Kidney (tissue), 13 donors: ENCODE measurements at regions not wholly inside any gene's neighbourhood (a gene's known extent, or its start where the extent isn't known, plus 50 kb on each side); places are given as distances from the start of the nearest gene placed in this dataset.

Experiments used
- DNase-seq, 5 donors: peaks; one replicate each; pipeline ENCODE4 v3.0.0-alpha.2; 2013 to 2020
- FAIRE-seq: peaks from 2 replicates; lab custom pipeline; 2012; peaks lifted over from hg19 to GRCh38; lab: Jason Lieb, UNC
- H3K27ac ChIP-seq, 2 donors: one replicate each; pipeline ENCODE4 v1.7.0; 2013; ENCODE audit warnings: low read depth in 2 of 2, low read length in 2 of 2, inconsistent platforms in 1 of 2
- H3K27me3 ChIP-seq: one replicate; pipeline ENCODE4 v1.7.1; 2013; ENCODE audit warnings: low read length, inconsistent platforms; ENCODE audit not compliant: control insufficient read depth, insufficient read depth
- H3K36me3 ChIP-seq, 3 donors: one replicate each; pipeline versions ENCODE4 v1.7.0 to v1.7.1; 2013; ENCODE audit warnings: low read length in 3 of 3, control low read depth in 1 of 3, inconsistent platforms in 1 of 3; ENCODE audit not compliant: insufficient read depth in 3 of 3, control insufficient read depth in 2 of 3
- H3K4me1 ChIP-seq, 3 donors: one replicate each; pipeline versions ENCODE4 v1.7.0 to v1.7.1; 2013; ENCODE audit warnings: low read length in 3 of 3, inconsistent platforms in 1 of 3, low read depth in 1 of 3; ENCODE audit not compliant: control insufficient read depth in 2 of 3, insufficient read depth in 2 of 3
- H3K4me3 ChIP-seq, 3 donors: one replicate each; pipeline versions ENCODE4 v1.7.0 to v1.8.1; 2013; ENCODE audit warnings: low read length in 3 of 3, control low read depth in 1 of 3, inconsistent platforms in 1 of 3
- H3K9ac ChIP-seq, 3 donors: one replicate each; pipeline versions ENCODE4 v1.7.0 to v1.7.1; 2013; ENCODE audit warnings: low read length in 3 of 3, control low read depth in 1 of 3, inconsistent platforms in 1 of 3
- H3K9me3 ChIP-seq, 3 donors: one replicate each; pipeline versions ENCODE4 v1.7.0 to v1.7.1; 2013; ENCODE audit warnings: low read length in 3 of 3, control low read depth in 1 of 3, inconsistent platforms in 1 of 3; ENCODE audit not compliant: control insufficient read depth in 2 of 3, insufficient read depth in 1 of 3
- intact Hi-C: fragments of 100-400 bp; cut with DNase I; formaldehyde crosslinking; loops from one replicate; pipeline ENCODE4 v1.11.1; 2022
- TF ChIP-seq, protein P1 (sequence below): IDR thresholded peaks from 3 replicates; pipeline ENCODE4 v1.5.1; 2012; ENCODE audit warnings: mild to moderate bottlenecking, moderate library complexity, borderline replicate concordance; ENCODE audit not compliant: insufficient read depth; ENCODE audit errors: extremely low read depth
- donor health status: control.
- donor health status: control.
- donor health status: control.
- donor health status: control.
- donor health status: control.
- donor health status: DM: yes; HTN: yes; CAD: no.
- donor health status: Normal renal cell carcinoma (clear cell type).

DNA sequence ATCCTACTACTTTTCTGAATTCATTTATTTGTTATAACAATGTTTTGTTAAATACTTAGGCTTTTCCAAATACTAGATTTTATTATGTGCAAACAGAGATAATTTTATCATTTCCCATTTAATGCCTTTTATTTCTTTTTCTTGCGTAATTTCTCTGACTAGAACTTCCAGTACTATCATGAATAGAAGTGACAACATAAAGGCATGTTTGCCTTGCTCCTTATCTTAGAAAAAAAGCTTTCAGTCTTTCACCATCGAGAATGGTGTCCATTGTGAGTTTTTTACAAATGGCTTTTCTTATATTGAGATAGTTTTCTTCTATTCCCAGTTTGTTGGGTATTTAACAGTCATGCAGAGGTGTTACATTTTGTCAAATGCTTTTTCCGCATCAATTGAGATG is 453.1 kb upstream of the ZP4 start:
- Histone ChIP-seq H3K9ac (no peak overlapping the region), H3K27ac (no peak overlapping the region), H3K36me3 (no peaks in the 10 kb centered on the region), H3K4me3 (no peak overlapping the region), H3K27me3 (no peaks in the 10 kb centered on the region), H3K4me1 (no peaks in the 10 kb centered on the region), H3K9me3 (no peaks in the 10 kb centered on the region)
- TF ChIP-seq, protein P1, sequence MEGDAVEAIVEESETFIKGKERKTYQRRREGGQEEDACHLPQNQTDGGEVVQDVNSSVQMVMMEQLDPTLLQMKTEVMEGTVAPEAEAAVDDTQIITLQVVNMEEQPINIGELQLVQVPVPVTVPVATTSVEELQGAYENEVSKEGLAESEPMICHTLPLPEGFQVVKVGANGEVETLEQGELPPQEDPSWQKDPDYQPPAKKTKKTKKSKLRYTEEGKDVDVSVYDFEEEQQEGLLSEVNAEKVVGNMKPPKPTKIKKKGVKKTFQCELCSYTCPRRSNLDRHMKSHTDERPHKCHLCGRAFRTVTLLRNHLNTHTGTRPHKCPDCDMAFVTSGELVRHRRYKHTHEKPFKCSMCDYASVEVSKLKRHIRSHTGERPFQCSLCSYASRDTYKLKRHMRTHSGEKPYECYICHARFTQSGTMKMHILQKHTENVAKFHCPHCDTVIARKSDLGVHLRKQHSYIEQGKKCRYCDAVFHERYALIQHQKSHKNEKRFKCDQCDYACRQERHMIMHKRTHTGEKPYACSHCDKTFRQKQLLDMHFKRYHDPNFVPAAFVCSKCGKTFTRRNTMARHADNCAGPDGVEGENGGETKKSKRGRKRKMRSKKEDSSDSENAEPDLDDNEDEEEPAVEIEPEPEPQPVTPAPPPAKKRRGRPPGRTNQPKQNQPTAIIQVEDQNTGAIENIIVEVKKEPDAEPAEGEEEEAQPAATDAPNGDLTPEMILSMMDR, result no peak
- FAIRE-seq, result no peak
- intact Hi-C loops, result no loop called here
- DNase-seq, result no peak

DNA sequence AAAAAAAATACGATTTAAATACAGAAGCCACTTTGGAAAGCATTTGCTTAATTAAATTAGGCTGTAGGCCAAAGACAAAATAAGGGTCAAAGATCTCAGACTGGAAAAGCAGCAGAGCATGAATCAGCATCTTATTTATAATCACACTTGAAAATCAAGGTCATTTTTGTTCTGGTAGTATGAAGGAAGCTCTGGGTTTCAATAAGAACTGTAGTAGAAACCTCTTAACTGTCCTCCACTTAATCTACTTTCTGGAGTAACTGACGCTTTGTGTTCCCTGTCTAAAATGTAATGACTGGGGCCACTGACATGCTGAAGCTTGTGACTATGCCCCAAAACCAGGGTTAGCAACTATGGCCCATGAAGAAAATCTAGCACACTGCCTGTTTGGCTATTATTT is 450.7 kb upstream of the ZP4 start:
- no peak overlapping the region for H3K27ac ChIP-seq
- no peaks in the 10 kb centered on the region for H3K27me3 ChIP-seq
- no peak for FAIRE-seq
- no peak overlapping the region for H3K4me3 ChIP-seq
- H3K36me3 ChIP-seq, result no peaks in the 10 kb centered on the region
- H3K4me1 ChIP-seq, result no peaks in the 10 kb centered on the region
- intact Hi-C loops, result no loop called here
- DNase-seq, result no peak
- TF ChIP-seq, protein P1, result no peak
- no peaks in the 10 kb centered on the region for H3K9me3 ChIP-seq
- no peak overlapping the region for H3K9ac ChIP-seq

DNA sequence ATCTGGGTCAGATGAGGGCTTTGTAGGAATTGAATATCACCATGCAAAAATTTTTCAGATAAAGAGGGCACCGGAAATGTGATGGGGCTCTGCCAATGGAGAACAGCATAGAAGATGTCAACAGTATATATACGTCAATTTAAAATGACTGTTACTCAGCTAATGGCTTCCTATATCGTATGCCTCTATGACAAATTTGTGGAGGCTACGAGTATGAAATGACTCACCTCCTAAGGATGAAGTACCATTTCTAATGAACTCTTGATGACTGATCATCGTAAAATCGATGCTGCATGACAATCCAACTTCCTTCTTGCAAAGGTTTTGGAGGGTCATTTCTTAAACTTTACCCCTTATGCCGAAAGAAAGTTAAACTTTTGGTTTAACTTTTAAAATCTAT is 450.3 kb upstream of the ZP4 start:
- no peak overlapping the region for H3K9ac ChIP-seq
- H3K4me1 ChIP-seq, result no peaks in the 10 kb centered on the region
- H3K4me3 ChIP-seq, result no peak overlapping the region
- no peaks in the 10 kb centered on the region for H3K27me3 ChIP-seq
- DNase-seq (no peak), FAIRE-seq (no peak)
- no peaks in the 10 kb centered on the region for H3K9me3 ChIP-seq
- TF ChIP-seq, protein P1, result no peak
- no peak overlapping the region for H3K27ac ChIP-seq
- H3K36me3 ChIP-seq, result no peaks in the 10 kb centered on the region
- intact Hi-C loops, result no loop called here

DNA sequence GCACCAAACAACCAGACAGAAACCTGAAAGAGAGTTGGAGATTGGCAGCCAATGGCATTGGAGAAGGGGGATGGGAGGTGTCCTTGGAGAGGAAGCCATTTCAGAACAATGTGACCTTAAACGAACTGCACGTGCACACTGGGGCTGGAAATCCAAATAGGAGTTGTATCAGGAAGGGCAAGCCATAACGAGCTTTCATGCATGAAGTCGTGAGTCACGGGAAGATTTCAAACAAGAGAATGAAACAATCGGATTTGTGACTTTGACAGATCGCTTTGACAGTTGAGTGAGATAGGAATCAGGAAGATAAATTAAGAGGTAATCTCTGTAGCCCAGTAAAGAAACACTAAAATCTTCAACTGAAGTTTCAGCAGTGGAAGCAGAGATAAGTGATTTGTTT is 445.8 kb upstream of the ZP4 start:
- FAIRE-seq (no peak), DNase-seq (no peak)
- TF ChIP-seq, protein P1, result no peak
- Histone ChIP-seq H3K36me3 (no peaks in the 10 kb centered on the region), H3K27ac (no peak overlapping the region), H3K27me3 (no peaks in the 10 kb centered on the region), H3K4me3 (no peak overlapping the region), H3K9ac (no peak overlapping the region), H3K4me1 (no peaks in the 10 kb centered on the region), H3K9me3 (no peaks in the 10 kb centered on the region)
- intact Hi-C loops, result no loop called here
